Testis (tissue), 2 donors: ENCODE measurements at regions not wholly inside any gene's neighbourhood (a gene's known extent, or its start where the extent isn't known, plus 50 kb on each side); places are given as distances from the start of the nearest gene placed in this dataset.

Experiments used
- POLR2A ChIP-seq: fragments of 450-650 bp; IDR thresholded peaks from one replicate; pipeline ENCODE4 v1.6.1; 2017; ENCODE audit warnings: antibody characterized with exemption, mild to moderate bottlenecking, moderate library complexity
- TF ChIP-seq, protein P1 (sequence below), 3 experiments: fragments of 450-650 bp in 2 of 3; fragments of 200-600 bp in 1 of 3; sonication (generic) in 1 of 3; IDR thresholded peaks; one replicate each; pipeline ENCODE4 v1.5.1; 2016 to 2019; ENCODE audit warnings: antibody characterized with exemption in 3 of 3, mild to moderate bottlenecking in 2 of 3, moderate library complexity in 1 of 3

DNA sequence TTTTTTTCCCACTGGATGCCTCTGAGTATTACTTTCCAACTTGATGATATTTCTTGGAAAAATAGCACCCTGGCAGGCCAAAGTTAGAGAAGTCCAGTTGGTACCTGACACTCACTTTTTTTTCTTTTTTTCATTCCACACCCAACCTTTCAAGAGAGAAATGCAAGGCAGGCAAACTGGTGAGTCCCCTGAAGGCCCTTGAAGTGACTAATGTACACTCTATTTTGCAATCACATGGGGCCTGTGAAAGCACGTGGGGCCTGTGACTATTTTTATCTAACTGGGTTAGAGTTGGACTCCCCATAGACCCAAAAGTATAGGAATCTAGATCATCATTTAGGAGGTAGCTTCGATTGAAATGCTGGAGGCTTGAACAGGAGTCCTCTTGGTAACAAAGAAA is 316.7 kb downstream of the CHL1 start:
- TF ChIP-seq, protein P1, sequence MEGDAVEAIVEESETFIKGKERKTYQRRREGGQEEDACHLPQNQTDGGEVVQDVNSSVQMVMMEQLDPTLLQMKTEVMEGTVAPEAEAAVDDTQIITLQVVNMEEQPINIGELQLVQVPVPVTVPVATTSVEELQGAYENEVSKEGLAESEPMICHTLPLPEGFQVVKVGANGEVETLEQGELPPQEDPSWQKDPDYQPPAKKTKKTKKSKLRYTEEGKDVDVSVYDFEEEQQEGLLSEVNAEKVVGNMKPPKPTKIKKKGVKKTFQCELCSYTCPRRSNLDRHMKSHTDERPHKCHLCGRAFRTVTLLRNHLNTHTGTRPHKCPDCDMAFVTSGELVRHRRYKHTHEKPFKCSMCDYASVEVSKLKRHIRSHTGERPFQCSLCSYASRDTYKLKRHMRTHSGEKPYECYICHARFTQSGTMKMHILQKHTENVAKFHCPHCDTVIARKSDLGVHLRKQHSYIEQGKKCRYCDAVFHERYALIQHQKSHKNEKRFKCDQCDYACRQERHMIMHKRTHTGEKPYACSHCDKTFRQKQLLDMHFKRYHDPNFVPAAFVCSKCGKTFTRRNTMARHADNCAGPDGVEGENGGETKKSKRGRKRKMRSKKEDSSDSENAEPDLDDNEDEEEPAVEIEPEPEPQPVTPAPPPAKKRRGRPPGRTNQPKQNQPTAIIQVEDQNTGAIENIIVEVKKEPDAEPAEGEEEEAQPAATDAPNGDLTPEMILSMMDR (IDR thresholded peaks at IDR 0.05): no peak
- TF ChIP-seq POLR2A: no peak
